NCI-H345 (cell line): ENCODE measurements at regions not wholly inside any gene's neighbourhood (a gene's known extent, or its start where the extent isn't known, plus 50 kb on each side); places are given as distances from the start of the nearest gene placed in this dataset.

Source experiments
- DNase-seq: peaks from one replicate; lab custom pipeline; 2025; lab: John Stamatoyannopoulos, UW

DNA sequence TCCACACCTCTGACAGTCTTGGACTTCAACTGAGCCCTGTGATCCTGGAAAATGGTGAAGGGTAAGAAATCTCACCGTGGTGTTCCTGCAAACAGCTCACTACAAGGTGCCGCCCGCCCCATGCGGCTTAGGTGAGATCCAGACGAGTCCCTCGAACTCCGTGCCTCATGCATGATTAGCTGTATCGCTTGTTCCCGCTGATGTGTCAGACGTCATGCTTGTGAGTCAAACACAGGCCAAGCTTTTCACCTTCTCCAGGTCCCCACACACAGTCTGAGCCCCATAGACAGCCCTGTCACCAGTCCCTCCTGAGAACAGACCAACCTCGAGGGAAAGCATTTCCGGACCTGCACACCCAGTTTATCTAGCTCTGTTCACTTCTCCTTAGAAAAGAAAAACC lies 740.5 kb downstream of the GALR1 start:
- no peak for DNase-seq

DNA sequence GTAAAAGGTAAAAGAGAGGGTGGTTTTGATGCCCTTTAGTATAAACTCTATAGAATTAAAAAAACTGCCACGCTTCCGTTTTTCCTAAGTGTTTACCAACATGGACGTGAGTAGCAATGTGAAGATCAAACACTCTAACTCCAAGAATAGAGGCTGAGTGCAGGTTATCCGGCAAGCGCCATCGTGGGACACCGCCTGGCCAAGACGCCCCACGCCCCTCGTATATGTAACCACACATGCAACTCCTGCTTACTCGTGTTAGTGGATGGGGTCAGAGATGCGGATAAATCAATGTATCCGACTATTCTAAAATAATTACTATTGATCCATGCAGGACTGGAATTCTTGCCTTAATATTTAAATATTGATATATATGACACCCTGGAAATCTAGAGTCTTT lies 741.3 kb downstream of the GALR1 start:
- no peak for DNase-seq

DNA sequence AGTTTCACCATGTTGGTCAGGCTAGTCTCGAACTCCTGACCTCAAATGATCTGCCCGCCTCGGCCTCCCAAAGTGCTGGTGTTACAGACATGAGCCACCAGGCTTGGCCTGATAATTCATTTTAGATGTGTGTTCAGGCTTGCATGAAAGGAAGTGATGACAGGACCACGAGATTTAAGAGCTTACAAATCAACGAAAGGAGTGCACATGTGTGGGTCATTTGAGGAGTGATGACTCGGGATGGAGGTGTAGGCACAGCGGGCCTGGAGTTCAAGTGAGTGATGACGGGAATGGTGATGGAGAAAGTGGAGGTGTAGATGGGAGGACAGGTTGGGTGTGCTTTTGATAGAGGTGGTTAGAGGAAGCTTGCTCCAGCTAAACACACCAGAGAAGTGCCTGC lies 742.4 kb downstream of the GALR1 start:
- DNase-seq = no peak

DNA sequence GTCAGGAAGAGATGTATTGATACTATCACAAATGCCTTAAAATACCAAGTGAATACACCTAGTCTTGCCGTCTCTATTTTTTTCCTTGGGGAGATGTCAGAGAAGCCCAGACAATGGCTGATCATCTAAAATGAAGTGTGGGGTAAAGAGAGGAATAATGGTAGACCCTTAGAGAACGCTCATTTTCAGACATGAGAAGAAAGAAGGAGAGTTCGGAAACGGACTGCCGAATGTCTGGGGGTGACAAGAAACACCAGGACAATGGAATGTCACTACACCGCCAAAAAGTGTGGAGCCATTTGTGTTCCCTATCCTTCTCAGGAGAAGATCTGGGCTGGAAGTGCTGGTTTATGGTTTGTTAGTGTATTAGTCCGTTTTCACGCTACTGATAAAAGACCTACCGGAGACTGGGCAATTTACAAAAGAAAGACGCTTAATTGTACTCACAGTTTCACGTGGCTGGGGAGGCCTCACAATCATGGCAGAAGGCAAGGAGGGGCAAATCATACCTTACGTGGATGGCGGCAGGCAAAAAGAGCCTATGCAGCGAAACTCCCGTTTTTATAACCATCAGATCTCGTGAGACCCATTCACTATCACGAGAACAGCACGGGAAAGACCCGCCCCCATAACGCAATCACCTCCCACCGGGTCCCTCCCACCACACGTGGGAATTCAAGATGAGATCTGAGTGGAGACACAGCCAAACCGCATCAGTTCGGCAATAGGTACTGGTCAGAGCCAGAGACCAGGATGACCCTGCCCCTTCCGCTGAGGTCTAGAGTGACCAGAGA lies 743.7 kb downstream of the GALR1 start:
- no peak for DNase-seq

DNA sequence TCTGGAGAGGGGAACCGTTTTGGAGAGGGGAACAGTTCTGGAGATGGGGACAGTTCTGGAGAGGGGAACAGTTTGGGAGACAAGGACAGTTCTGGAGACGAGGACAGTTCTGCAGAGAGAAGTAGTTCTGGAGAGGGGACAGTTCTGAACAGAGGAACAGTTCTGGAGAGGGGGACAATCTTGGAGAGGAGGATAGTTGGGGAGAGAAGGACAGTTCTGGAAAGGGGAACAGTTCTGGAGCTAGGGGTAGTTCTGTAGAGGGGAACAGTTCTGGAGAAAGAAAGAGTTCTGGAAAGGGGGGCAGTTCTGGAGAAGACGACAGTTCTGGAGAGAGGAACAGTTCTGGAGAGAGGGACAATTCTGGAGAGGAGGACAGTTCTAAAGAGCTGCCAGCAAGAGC lies 745.9 kb downstream of the GALR1 start:
- no peak for DNase-seq

DNA sequence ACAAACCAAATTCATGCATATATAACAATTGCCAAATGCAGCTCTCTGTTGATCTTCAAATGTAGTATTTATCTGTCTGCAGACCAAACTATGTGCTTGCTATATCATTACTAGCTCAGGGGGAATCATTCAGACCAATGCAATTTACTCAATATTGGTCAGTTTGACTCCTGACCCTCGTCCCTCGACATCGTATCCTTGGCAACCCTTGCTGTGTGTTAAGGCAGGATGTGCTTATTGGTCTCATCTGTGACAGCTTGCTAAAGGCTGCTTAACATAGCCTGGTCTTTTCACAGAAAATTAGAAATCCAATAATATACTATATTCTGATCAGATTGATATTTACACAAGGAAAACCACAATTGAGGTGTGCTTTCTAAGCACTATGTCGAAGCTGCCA lies 747.1 kb downstream of the GALR1 start:
- DNase-seq = no peak

DNA sequence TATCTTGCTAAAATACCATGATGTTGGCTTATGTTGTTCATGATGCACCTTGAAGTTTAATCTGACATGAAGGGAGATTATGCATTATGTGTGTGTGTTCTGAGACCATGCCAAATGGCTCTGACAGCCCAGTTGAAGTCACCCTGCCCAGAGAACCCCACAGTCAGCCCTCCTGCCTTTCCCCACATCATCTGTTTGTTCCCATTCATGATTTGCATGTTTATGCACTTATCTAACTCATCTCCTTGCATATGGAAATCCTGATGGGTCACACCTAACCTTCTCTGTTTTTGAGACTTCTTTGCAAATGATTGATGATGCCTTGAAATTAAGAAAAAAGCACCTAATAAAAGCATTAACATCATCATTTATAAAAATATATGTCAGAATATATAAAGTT lies 752.2 kb downstream of the GALR1 start:
- DNase-seq = no peak

DNA sequence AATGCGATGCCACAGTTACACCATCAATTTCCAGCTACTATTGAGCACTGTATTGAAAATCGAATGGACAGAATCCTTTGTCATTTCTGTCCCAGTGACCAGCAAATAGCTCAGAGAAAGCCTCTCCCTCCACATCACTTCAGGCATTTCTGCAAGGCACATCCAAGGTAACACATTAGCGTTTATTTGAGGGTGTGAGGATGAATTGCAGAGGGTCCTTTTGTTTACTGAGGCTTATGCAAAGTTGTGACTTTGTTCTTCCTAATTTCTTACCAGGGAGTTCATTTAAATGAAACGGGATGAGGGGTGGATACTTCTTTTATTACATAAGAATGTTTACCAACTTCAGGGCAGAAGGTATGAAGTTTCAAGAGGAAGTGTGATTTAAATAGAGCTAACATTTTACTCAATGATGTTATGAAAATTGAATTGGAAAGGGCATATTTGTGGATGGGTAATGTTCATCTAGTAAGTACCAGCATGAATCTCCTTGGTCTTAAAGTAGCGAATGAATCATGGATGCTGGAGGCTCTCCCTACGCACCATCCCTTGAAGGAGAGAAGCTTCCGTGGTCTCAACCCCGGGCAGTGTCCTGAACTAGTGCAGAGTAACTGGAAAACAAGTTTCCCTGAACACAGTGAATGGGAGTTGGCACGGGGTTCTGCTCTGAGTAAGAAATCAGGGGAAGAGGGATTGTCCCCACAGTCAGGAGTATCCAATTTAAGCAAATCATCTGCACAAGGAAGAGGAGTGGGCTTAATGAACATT lies 756.5 kb downstream of the GALR1 start:
- DNase-seq = no peak

DNA sequence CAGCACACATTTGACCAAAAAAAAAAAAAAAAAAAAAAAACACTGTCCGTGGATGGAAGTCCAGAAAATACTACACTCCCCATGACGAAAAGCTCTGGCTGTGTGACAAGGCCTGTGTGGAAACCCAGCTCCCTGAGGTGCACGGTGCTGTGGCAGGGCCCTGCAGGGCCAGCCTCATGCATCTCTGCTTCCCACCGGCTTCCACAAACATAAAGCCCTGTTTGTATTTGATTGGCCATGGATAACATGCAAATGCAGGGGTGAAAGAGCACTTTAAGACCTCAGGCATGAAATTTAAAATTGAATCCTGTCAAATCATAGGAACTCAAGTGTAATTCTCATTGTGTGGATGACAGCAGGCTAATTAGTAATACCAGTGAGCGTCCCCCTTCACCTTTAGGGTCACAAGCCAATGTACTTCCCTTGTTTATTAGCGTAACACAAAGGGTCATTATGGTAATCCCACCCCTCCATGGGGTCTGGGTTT lies 757.2 kb downstream of the GALR1 start:
- DNase-seq = no peak

DNA sequence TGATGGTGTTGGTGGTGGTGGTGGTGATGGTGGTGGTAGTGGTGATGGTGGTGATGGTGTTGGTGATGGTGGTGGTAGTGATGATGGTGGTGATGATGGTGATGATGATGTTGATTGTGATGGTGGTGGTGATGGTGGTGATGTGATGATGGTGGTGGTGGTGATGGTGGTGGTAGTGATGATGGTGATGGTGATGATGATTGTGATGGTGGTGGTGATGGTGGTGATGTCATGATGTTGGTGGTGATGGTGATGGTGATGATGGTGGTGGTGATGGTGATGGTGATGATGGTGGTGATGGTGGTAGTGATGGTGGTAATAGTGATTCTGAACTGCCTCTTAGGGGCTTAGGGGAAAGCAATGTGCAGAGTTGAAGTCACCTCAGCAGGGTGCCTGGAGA lies 760.7 kb downstream of the GALR1 start:
- no peak for DNase-seq

DNA sequence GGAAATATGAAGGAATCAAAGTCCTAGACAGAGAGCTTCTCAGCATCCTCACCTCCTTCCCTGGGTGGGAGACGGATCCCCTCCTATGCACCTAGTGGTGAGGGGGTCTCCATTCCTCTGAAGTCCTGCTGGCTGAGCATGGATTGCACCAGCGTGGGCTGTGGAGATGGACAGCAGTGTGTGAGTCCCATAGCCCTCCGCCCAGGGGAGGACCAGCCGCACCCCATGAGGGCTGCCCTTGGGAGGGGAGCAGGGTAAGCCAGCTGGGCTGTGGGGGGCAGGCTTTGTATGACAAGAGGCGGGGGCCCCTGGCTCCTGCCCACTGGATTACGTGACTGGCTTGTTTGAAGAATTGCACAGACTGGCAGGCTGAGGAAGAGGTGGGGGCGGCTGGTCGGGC lies 768.2 kb downstream of the GALR1 start:
- DNase-seq = no peak

DNA sequence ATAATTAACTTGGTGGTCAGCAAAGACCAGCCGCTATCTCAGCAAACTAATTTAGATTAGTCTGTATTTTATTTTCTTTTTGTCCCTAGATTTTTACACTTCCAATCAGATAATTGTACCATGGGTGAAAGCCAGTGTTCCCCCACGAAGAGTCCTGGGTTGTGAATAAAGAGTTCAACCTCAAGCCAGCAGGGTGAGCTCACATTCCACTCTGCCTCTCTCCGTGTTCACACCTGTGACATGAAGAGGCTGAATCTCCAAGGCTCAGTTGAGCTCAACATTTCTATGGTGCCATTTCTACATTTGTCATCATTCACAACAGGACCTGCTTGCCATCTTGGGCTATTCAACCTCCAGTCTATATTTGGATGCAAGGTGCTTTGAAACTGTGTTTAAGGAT lies 771.5 kb downstream of the GALR1 start:
- peak; percentile 11 for DNase-seq

DNA sequence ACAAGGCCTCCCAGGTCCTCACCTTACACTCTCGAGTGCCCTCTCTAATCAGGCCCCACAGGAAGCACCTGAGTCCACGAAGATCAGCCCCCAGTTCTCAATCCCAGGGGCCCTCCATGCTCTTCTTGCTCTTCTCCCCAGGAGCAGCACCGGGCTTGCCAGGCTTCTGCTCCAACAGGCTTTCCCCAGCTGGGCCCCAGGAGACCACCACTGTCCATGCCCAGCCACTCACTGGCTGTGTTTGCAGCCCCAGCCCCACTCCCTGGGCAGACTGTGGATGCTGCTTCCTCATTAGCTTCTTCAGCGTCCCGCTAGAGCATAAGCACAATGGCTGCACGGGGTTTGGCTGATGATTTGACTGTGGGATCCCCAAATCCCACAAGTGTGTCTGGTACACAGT lies 781.9 kb downstream of the GALR1 start:
- DNase-seq = no peak

DNA sequence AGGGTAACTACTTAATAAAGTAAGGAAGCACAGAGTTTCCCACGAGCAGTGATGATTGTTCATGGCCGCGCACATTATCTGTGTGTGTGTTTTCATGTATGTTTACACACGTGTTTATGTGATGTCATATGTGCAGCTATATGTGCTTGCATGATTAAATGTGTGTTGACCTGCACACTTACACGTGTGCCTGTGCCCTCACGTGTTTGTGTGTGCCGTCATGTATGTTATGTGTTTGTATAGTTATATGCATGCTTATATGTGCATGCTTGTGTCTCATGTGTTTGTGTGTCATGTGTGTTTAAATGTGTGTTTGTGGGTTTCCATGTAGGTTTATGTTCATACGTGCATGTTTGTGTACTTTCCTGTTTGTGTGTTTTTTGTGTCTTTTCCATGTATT lies 782.3 kb downstream of the GALR1 start:
- no peak for DNase-seq

DNA sequence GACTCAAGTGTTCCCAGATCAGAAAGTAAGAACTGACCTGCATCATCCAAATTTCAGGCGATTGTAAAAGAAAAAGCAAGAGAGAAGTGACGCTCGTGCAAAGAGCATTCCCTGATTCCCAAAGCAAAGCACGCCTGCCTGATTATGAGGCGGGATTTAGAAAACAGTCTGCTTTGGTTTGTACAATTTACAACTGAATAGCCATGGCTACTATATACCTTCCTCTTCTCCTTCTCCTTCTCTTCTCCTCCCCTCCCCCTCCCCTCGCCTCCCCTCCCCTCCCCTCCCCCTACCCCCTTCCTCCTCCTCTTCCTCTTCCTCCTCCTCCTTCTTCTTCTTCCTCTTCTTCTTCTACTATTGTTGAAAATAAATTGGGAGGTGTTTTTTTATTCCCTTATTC lies 782.9 kb downstream of the GALR1 start:
- no peak for DNase-seq

DNA sequence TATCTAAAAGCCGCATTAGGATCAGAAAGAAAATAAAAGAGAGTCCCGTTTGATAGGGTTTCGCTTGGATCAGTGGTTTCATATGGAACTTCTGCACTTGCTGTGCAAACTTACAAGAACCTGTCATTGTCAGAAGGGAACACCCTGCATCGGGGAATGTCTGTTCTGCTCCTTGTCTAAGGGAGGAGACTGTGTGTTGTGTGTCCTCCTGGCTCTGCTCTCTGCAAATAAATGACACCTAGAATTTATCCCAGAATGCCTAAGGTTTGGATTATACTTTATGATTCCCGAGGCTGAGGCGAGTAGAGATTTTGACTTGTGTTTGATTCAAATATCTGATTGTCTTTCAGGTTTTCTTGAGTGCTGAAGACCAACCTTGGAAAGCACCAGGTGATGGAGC lies 785.1 kb downstream of the GALR1 start:
- DNase-seq = no peak

DNA sequence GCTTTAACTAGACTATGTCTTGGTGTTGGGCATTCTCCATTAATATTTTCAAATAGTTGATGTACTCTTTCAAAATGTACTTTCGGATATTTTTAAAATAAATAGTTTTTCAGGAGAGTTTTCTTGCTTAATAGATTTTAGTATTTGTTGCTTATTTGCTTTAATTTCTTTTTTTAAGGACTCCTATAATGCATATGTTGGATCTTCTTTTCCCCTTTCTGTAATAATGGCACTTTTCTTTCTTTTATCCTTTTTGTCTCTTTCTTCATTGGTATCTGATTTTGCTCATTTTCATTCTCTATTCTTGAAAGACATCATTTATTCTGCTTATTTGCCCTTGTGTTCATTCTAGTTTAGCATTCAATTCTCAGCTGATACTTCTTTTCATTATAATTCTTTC lies 791.6 kb downstream of the GALR1 start:
- no peak for DNase-seq

DNA sequence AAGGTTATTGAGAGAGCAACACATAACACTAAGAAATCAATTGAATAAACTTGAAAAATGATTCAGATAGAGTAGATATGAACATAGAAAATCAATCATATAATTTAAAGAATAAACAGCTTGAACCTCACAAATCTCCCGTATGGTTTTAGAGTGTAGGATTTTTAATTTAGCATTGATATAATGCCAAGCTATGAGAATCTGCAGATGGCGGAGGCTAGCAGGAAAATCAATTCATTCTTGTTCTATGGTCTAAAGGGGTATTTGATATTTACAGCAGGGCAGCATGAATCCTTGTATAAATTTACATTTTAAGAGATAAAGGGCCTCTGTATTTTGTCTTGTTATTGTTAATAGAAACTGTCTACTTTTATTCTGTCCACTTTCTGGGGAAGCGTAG lies 797.0 kb downstream of the GALR1 start:
- DNase-seq = no peak

DNA sequence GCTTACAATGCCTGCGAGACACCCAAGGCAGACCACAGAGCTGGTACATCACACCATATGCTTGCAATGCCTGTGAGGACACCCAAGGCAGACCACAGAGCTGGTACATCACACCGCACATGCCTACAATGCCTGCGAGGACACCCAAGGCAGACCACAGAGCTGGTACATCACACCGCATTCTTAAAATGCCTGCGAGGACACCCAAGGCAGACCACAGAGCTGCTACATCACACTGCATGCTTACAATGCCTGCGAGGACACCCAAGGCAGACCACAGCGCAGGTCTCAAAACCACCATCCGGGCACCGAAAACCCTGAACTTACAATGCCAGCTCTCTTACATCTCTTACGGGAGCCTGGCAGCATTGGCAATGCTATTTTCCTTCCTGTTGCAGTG lies 799.6 kb downstream of the GALR1 start:
- DNase-seq = no peak

DNA sequence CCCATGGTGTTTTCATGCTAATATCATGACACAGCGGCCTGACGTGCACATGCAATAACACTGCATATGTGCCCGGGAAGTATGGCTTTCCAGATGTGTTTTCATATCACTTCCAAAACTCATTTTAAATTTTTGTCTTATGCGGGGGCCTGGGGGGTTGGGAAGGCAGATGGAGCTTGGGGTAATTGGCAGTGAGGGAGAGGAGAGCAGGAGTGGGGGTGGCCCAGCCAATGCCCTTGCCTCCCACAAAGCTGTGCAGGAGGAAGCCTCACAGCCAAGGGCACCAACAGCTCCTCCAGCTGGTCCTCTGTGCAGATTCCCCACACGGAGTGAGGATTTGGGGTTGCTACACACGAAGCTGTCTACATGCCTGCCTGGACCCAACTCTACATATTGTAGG lies 805.2 kb downstream of the GALR1 start:
- DNase-seq = no peak

DNA sequence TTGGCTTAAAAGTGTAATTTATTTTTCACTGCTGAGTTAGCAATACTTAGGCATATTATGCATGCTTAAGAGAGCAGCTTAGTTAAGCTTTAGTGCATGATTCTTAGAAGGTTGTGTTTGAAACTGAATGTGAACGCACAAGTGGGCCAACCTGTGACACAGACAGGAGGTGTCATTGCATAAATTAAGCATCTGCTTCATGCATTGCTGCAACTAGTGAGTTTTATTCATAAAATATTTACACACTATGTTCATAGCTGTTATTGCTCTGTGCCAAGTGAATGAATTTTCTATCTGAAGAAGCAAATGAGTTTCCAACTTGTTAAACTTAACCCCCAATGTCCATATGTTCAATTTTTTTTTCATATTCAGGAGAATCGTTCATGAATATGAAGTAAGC lies 806.4 kb downstream of the GALR1 start:
- no peak for DNase-seq

DNA sequence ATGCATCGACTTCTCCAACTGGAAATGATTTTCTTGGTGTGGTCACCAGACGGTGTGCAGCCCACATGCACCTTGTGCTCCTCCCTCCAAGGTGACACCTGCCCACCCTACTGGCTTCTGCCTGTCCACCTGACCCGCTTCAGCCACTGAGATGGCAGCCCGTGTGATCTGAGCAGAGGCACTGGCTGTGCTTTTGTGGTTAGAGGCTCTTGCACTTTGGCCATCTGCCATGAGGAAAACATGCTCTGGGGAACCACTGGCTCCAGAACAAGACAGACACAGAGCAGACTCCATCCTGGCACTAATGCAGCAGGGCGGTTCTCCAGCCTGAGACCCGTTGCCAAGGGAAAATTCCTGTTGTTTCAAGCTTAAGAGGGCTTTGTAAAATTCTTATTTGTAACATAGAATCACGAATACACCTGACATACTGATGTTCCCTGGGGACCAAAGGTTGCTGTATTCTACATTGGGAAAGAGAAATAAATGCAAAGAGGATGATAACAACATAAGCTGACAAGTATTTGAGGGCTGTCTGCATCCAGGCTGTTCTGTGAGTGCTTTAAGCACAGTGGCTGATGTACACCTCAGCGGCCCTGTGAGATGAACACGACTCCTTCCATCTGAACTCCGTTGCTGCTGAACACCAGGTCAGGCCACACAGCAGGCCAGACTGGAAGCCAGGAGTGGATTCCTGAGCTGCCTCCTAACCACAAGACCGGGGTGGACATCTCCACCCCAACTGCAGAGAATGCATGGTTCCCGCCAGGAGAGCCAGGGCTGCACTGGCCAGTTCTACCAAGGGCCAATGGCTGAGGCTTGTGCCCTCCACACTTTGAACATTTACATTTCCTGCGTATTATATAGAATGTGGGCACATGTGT lies 820.4 kb downstream of the GALR1 start:
- DNase-seq = peak; percentile 70
